GM18868 (cell line): ENCODE measurements at regions not wholly inside any gene's neighbourhood (a gene's known extent, or its start where the extent isn't known, plus 50 kb on each side); places are given as distances from the start of the nearest gene placed in this dataset.
"Not testable (repeated sequence)": the region's sequence is repeated elsewhere in the genome, so short reads cannot be mapped to it uniquely, and the experiment has no call there.

ENCODE experiments used
- ATAC-seq: cut with Tn5 transposase; IDR thresholded peaks from one replicate; pipeline ENCODE4 v1.9.1; 2021; ENCODE audit warnings: mild to moderate bottlenecking, moderate library complexity; ENCODE audit not compliant: unreplicated experiment

GRCh38 chrX:65331371-65331770 lies 203.2 kb downstream of the LAS1L start:
- no peak for ATAC-seq

DNA sequence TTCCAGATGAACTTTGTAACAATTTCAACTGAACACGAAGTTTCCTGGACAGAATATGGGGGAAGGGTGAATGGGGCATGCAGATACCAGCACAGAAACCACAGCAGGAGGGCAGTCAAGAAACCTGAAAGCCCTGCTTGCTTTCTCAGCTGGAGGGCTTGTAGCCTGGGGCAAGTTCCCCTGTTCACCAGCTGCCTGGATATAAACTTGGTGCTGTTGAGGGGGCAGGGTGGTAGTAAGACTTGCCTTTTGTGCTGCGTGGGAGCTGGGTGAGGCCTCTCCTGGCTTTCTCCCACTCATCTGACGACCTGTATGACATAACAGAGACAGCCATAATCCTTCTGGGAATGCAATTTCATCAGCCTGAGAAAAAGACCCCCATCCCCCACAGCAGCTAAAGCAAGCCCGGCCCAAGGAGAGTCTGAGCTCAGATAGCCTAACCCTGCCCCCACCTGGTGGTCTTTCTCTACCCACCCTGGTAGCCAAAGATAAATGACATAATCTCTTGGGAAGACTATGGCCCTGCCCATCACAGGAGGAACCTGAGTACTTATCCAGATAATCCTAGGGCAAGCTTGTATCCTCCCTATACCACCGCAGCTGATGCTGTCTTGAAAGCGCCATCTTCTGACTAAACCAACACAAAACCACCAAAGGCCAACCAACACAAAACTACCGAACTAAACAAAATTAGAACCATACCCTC lies 234.3 kb downstream of the LAS1L start:
- ATAC-seq: no peak

DNA sequence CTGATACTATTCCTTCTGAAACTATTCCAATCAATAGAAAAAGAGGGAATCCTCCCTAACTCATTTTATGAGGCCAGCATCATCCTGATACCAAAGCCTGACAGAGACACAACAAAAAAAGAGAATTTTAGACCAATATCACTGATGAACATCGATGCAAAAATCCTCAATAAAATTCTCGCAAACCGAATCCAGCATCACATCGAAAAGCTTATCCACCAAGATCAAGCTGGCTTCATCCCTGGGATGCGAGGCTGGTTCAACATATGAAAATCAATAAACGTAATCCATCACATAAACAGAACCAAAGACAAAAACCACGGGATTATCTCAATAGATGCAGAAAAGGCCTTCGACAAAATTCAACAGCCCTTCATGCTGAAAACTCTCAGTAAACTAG lies 251.7 kb downstream of the LAS1L start:
- not testable (repeated sequence) for ATAC-seq

DNA sequence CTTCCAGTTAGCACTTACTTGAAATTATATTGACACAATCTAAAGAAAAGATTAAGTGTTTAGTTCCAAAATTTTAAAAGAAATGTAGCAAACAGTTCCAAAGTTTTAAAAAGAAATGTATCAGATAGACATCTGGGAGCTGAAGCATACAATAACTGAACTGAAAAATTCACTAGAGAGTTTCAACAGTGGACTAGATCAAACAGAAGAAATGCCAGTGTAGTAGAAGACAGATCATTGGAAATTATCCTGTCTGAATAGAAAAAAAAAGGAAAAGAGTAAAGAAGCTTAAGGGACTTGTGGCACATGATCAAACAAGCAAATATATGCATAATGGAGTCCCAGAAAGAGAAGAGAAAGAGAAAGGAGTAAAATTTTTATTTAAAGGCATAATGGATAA lies 261.4 kb downstream of the LAS1L start:
- ATAC-seq: no peak

DNA sequence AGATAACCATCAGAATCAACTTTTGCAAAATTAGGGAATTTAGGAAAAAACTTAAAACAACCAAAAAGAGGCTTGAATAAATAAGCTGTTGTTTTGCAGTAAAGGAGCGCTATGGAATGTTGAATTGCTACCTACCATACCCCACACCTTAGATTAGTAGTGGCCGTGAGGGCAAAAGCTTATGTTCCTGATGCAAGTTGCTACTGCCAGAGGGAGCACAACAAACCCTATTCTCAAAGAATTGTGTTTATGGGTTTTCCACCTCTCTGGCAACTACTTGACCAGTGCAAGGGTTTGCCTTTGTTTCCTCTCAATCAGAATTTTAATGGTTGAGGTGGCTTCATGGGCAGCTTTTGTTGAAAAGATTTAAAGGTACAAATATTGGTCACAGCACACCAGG lies 268.1 kb downstream of the LAS1L start:
- no peak for ATAC-seq

DNA sequence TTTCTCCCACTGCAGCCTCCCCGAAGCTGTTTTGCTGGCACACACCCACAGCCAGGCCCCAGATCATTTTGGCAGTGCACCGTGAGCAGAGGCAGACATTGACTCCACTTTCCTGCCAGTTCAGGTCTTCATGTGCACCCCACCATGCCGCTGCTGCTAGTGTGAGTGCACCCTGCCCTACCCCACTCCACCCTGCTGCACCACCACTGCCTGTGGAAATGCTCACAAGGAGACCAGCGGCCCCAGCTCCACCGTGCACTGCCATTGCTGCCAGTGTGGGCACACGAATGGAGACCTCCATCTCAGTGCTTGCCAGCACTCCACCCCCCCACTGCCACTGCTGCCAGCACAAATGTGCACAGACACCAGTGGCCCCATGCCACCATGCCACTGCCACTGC lies 277.6 kb upstream of the ZC4H2 start:
- ATAC-seq: no peak

DNA sequence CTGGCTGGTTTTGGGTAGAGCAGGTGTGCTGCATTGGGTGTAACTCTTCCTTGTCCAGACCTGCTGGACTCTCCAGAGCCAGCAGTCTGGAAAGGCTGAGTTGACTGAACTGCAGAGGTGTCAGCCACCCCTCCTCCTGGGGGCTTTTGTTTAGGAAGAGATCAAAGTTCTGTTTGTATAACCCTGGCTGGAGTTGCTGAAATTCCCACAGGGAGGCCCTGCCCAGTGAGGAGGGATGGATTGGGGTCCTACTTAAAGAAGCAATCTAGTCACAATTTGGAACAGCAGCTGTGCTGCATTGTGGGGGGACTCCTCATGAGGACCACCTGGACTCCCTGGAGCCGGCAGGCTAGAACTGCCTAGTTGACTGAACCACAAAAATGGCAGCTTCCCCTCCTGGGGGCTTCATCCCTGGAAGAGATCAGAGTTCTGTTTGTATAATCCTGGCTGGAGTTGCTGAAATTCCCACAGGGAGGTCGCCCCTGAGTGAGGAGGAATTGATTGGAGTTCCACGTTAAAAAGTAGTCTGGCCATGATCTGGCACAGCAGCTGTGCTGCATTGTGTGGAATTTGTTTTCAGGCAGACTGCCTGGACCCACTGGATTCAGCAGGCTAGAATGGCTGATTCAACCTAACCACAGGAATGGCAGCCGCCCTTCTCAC lies 264.9 kb upstream of the ZC4H2 start:
- no peak for ATAC-seq

DNA sequence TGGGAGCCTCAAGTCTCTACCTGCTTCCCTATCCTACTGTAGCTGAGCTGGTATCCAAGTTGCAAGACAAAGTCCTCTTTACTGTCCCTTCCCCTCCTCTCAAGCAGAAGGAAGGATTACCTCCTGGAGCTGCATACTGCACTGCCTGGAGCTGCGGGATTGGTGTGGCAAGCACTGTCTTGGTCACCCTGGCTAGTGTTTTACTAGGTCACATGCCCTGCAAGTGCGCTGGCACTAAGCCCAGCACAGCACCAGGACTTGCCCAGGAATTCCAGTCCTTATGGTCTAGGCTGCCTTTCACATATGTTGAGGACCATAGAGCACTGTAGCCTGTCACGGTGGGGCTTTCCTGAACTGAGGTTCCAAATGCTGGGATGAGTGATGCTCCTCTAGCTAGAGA lies 227.3 kb upstream of the ZC4H2 start:
- no peak for ATAC-seq

GRCh38 chrX:65196758-65197360 lies 220.6 kb upstream of the ZC4H2 start:
- no peak for ATAC-seq

GRCh38 chrX:65195621-65196020 lies 219.4 kb upstream of the ZC4H2 start:
- no peak for ATAC-seq

DNA sequence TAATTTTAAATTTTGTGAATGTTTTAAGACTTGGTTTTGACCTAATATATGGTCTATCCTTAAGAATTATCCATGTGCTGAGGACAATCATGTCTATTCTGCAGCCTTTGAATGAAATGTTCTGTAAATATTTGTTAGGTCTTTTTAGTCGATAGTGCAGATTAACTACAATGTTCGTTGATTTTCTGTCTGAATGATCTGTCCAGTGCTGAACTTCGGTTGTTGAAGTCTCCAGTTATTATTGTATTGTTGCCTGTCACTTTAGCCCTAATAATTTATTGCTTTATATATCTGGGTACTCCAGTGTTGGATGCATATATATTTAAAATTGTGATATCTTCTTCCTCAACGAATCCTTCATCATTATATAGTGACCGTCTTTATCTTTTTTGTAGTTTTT lies 218.3 kb upstream of the ZC4H2 start:
- no peak for ATAC-seq

GRCh38 chrX:65163325-65163724 lies 187.1 kb upstream of the ZC4H2 start:
- ATAC-seq: not testable (repeated sequence)

GRCh38 chrX:65148232-65148631 lies 172.0 kb upstream of the ZC4H2 start:
- no peak for ATAC-seq

- no peak for ATAC-seq
These were observed 160.2 kb upstream of the ZC4H2 start for GRCh38 chrX:65136424-65136823.

GRCh38 chrX:65127842-65128241 lies 151.6 kb upstream of the ZC4H2 start:
- ATAC-seq: no peak

DNA sequence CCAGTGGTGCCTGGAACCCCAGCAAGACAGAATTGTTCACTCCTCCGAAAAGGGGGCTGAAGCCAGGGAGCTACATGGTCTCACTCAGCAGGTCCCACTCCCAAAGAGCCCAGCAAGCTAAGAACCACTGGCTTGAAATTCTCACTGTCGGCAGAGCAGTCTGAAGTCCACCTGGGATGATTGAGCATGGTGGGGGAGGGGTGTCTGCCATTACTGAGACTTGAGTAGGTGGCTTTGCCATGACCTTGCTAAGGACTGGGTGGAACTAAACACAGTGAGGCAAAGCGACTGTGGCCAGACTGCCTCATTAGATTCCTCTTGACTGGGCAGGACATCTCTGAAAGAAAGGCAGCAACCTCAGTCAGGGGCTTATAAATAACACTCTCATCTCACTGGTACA lies 122.6 kb upstream of the ZC4H2 start:
- no peak for ATAC-seq

- no peak for ATAC-seq
These were observed 117.4 kb upstream of the ZC4H2 start for GRCh38 chrX:65093658-65094057.

GRCh38 chrX:65073233-65073632 lies 97.0 kb upstream of the ZC4H2 start:
- ATAC-seq: no peak

GRCh38 chrX:65072590-65072989 lies 96.3 kb upstream of the ZC4H2 start:
- ATAC-seq: no peak

DNA sequence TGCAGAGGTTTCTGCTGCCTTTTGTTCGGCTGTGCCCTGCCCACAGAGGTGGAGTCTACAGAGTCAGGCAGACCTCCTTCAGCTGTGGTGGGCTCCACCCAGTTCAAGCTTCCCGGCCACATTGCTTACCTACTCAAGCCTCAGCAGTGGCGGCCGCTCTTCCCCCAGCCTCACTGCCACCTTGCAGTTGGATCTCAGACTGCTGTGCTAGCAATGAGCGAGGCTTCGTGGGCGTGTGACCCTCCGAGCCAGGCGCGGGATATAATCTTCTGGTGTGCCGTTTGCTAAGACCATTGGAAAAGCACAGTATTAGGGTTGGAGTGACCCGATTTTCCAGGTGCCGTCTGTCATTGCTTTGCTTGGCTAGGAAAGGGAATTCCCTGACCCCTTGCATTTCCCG lies 82.4 kb upstream of the ZC4H2 start:
- not testable (repeated sequence) for ATAC-seq

GRCh38 chrX:65045001-65045400 lies 68.8 kb upstream of the ZC4H2 start:
- no peak for ATAC-seq

DNA sequence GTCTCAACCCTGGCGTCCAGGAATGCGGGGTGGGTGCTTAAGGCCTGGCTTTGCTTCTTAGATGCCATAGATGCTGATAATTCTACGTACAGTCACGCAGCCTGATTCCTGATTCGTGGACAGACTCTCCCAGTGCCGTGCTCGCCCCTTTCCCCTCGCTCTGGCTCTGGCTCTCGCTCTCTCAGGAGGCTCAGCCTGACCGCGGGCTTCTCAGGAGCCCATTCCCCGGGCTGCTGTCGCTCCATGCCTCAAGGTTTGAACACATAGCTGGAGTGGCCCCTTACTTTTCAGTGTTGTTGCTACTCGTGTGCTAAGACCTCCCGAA lies 59.2 kb upstream of the ZC4H2 start:
- ATAC-seq: peak; percentile 39
